Peyer's patch (tissue), 4 donors: ENCODE measurements at regions not wholly inside any gene's neighbourhood (a gene's known extent, or its start where the extent isn't known, plus 50 kb on each side); places are given as distances from the start of the nearest gene placed in this dataset.

Experiments used
- POLR2A ChIP-seq, 2 donors: fragments of 450-650 bp; IDR thresholded peaks; one replicate each; pipeline ENCODE4 v1.5.1; 2017; ENCODE audit warnings: antibody characterized with exemption in 2 of 2, mild to moderate bottlenecking in 2 of 2, moderate library complexity in 2 of 2
- TF ChIP-seq, protein P1 (sequence below), 6 experiments: fragments of 450-650 bp in 4 of 6; fragments of 200-600 bp in 2 of 6; sonication (generic) in 1 of 6; IDR thresholded peaks; one replicate each; pipeline ENCODE4 v1.5.1; 2017 to 2019; ENCODE audit warnings: antibody characterized with exemption in 6 of 6, mild to moderate bottlenecking in 3 of 6, moderate library complexity in 1 of 6

DNA sequence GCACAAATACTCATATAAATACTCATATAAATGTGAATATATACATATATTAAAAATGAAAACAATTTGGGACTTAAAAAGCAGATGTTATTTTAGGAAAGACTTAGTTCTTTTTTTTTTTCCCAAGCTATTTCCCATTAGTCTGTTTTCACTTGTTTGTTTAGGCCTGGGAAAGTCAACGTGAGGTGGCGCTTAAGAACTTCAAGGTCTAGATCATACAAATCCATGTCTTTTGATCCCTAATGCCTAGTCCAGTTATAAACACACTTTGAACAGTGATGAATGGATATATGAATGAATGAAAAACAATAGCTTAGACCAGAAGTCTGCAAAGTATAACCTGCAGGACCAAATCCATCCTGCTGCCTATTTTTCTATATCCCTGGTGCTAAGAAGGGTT is 224.5 kb downstream of the CGGBP1 start:
- TF ChIP-seq, protein P1, sequence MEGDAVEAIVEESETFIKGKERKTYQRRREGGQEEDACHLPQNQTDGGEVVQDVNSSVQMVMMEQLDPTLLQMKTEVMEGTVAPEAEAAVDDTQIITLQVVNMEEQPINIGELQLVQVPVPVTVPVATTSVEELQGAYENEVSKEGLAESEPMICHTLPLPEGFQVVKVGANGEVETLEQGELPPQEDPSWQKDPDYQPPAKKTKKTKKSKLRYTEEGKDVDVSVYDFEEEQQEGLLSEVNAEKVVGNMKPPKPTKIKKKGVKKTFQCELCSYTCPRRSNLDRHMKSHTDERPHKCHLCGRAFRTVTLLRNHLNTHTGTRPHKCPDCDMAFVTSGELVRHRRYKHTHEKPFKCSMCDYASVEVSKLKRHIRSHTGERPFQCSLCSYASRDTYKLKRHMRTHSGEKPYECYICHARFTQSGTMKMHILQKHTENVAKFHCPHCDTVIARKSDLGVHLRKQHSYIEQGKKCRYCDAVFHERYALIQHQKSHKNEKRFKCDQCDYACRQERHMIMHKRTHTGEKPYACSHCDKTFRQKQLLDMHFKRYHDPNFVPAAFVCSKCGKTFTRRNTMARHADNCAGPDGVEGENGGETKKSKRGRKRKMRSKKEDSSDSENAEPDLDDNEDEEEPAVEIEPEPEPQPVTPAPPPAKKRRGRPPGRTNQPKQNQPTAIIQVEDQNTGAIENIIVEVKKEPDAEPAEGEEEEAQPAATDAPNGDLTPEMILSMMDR (IDR thresholded peaks at IDR 0.05), result no peak
- no peak for TF ChIP-seq POLR2A (IDR thresholded peaks at IDR 0.05)
